M059J (cell line): ENCODE measurements at regions not wholly inside any gene's neighbourhood (a gene's known extent, or its start where the extent isn't known, plus 50 kb on each side); places are given as distances from the start of the nearest gene placed in this dataset.

Experiments used
- DNase-seq: peaks from one replicate; pipeline ENCODE4 v3.0.0-alpha.2; 2012; ENCODE audit warnings: low read depth

GRCh38 chrX:67780694-67781109, 236.9 kb downstream of the AR start:
- peak; percentile 79 for DNase-seq

- DNase-seq: no peak
Observed at GRCh38 chrX:67781132-67781531, 237.3 kb downstream of the AR start.

DNA sequence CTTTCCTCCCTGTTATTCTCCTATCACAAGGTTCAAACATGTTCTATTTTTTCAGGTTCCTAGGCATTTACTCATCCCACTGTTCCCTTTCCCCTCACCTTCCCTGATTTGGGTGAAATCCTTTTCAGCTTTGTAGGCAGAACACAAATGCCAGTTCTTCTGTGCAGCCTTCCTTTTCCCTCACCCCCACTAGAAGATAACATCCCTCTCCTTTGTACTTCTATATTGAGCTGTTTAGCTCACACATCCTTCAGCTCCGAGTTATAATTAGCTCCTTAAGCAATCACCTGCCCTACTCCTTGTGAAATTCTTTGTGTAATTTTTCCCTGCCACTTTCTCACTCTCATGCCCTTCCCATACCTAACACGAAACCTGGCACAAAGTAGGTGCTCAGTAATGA, 240.9 kb downstream of the AR start:
- no peak for DNase-seq

DNA sequence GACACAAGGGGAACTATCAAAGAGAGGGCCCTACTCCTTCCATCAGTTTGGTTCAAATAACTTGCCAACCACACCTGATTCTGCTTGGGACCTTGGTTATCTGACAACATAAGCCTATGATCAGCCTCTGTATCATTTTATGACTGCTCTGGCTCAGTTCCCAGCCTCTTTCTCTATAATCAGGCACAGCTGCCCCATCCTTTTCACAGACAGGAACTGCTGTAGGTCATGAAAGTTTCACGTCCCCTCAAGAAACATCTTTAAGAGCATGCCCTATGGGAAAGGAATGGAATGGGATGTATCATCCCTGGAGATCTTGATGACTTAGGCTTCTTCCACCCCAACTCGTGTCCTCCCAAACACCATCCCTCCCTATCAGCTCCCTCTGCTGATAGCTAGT, 243.4 kb downstream of the AR start:
- no peak for DNase-seq

GRCh38 chrX:67789536-67789935, 245.7 kb downstream of the AR start:
- no peak for DNase-seq
